A673 (cell line): ENCODE measurements at regions not wholly inside any gene's neighbourhood (a gene's known extent, or its start where the extent isn't known, plus 50 kb on each side); places are given as distances from the start of the nearest gene placed in this dataset.

Source experiments
- BruUV-seq: library from RNA; stranded (reverse); fragments of 400-500 nt; replicated peaks from 2 replicates; lab custom pipeline; 2021; lab: Mats Ljungman, UMichigan
- CTCF ChIA-PET: fragments of 300-600 bp; sonication (Branson Sonifier 250); formaldehyde crosslinking; loops from one replicate; lab custom pipeline; 2022; ENCODE audit warnings: antibody characterized with exemption; lab: Charles Lee
- POLR2A ChIA-PET: fragments of 300-600 bp; sonication (Branson Sonifier 250); formaldehyde crosslinking; loops from one replicate; lab custom pipeline; 2022; ENCODE audit warnings: antibody characterized with exemption; ENCODE audit not compliant: low non-redundant PET; lab: Charles Lee
- DNase-seq: peaks from one replicate; pipeline ENCODE4 v3.0.0-alpha.2; 2015; ENCODE audit warnings: low spot score
- H3K27ac ChIP-seq: fragments of 200-600 bp; sonication (generic); 2 replicates; pipeline ENCODE4 v1.5.1; 2016; ENCODE audit warnings: mixed run types, low read depth, mild to moderate bottlenecking, mixed read lengths, antibody characterized with exemption, low read length; ENCODE audit not compliant: poor library complexity, severe bottlenecking
- H3K27me3 ChIP-seq: fragments of 200-600 bp; sonication (generic); replicated peaks from 2 replicates; pipeline ENCODE4 v1.6.1; 2017; ENCODE audit warnings: mixed run types, low read depth, mild to moderate bottlenecking, mixed read lengths, antibody characterized with exemption, low read length; ENCODE audit not compliant: insufficient read depth, poor library complexity
- H3K36me3 ChIP-seq: fragments of 200-600 bp; sonication (generic); 2 replicates; pipeline ENCODE4 v1.6.1; 2016; ENCODE audit warnings: mixed run types, mild to moderate bottlenecking, mixed read lengths, antibody characterized with exemption, low read length; ENCODE audit not compliant: insufficient read depth, poor library complexity, severe bottlenecking
- H3K4me1 ChIP-seq: fragments of 200-600 bp; sonication (generic); 2 replicates; pipeline ENCODE4 v1.6.1; 2017; ENCODE audit warnings: mixed run types, mild to moderate bottlenecking, mixed read lengths, antibody characterized with exemption, low read length; ENCODE audit not compliant: insufficient read depth, poor library complexity, severe bottlenecking
- H3K4me3 ChIP-seq: fragments of 200-600 bp; sonication (generic); 2 replicates; pipeline ENCODE4 v1.5.1; 2016; ENCODE audit warnings: low read depth, mixed run types, mild to moderate bottlenecking, mixed read lengths, low read length; ENCODE audit not compliant: poor library complexity, severe bottlenecking
- H3K9me3 ChIP-seq: fragments of 200-600 bp; sonication (generic); 2 replicates; pipeline ENCODE4 v1.6.1; 2016; ENCODE audit warnings: mixed run types, low read depth, mild to moderate bottlenecking, mixed read lengths, antibody characterized with exemption, low read length; ENCODE audit not compliant: poor library complexity, severe bottlenecking
- EZH2 ChIP-seq: fragments of 200-600 bp; sonication (generic); IDR thresholded peaks from 2 replicates; pipeline ENCODE4 v1.6.1; 2017; ENCODE audit warnings: borderline replicate concordance, low read depth, mild to moderate bottlenecking, mixed read lengths, antibody characterized with exemption, low read length; ENCODE audit not compliant: poor library complexity, severe bottlenecking
- intact Hi-C: fragments of 100-400 bp; cut with micrococcal nuclease; formaldehyde crosslinking; loops from one replicate; pipeline ENCODE4 v1.10.0; 2022; ENCODE audit not compliant: unreplicated experiment
- TF ChIP-seq, protein P1 (sequence below): fragments of 300-800, 200-600 bp; sonication (generic); conservative IDR thresholded peaks from 2 replicates; pipeline ENCODE4 v1.5.1; 2017; ENCODE audit warnings: low read depth, mild to moderate bottlenecking, antibody characterized with exemption, low read length, moderate library complexity, mixed read lengths

DNA sequence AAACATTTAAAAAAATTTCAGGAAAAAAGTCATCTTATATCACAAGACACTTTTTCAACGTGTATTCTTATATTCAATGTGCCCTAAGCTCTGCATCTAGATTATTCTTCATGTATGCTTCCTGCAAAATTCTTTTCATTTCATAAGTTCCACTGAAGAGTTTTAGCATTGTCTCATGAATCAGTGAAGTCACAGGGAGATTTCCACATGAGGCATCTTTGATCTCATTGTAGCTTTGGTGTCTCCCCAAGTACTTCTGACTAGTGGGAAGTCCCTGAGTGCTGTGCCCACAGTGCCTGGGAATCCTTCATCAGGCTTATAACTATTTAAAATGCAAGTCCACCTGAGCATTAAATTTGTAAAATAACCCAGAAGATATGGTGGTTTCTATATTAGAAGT is 123.8 kb downstream of the MAD2L1 start:
- no peak for DNase-seq
- Histone ChIP-seq H3K4me3 (no peak overlapping the region), H3K9me3 (no peaks in the 10 kb centered on the region), H3K36me3 (no peaks in the 10 kb centered on the region), H3K27me3 (no peaks in the 10 kb centered on the region), H3K27ac (no peak overlapping the region), H3K4me1 (no peaks in the 10 kb centered on the region)
- intact Hi-C loops = no loop called here
- ChIA-PET CTCF (no interaction called here), POLR2A (no interaction called here)
- no TSS peak for BruUV-seq
- TF ChIP-seq EZH2 = no peak
- TF ChIP-seq, protein P1, sequence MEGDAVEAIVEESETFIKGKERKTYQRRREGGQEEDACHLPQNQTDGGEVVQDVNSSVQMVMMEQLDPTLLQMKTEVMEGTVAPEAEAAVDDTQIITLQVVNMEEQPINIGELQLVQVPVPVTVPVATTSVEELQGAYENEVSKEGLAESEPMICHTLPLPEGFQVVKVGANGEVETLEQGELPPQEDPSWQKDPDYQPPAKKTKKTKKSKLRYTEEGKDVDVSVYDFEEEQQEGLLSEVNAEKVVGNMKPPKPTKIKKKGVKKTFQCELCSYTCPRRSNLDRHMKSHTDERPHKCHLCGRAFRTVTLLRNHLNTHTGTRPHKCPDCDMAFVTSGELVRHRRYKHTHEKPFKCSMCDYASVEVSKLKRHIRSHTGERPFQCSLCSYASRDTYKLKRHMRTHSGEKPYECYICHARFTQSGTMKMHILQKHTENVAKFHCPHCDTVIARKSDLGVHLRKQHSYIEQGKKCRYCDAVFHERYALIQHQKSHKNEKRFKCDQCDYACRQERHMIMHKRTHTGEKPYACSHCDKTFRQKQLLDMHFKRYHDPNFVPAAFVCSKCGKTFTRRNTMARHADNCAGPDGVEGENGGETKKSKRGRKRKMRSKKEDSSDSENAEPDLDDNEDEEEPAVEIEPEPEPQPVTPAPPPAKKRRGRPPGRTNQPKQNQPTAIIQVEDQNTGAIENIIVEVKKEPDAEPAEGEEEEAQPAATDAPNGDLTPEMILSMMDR = no peak

DNA sequence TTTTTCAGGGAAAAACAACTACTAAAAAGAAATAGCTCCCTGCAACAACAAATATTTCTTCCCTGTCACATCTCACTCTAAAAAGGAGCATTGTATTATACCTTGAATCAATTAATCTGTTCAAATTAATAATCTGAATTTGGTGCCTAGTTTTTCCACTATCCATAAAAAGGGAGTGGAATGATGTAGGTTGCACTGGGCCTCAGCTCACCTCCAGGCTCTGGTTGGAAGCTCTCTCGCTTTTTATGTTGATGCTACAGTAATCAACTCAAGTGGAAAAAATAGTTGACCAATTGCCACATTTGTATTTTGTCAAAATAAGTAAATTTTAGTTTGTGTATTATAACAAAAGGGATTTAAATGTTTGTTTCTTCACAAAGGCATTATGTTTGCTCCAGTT is 126.1 kb downstream of the MAD2L1 start:
- BruUV-seq = no TSS peak
- Histone ChIP-seq H3K9me3 (no peaks in the 10 kb centered on the region), H3K4me3 (no peak overlapping the region), H3K36me3 (no peaks in the 10 kb centered on the region), H3K27me3 (no peaks in the 10 kb centered on the region), H3K27ac (no peak overlapping the region), H3K4me1 (no peaks in the 10 kb centered on the region)
- CTCF ChIA-PET = no interaction called here
- POLR2A ChIA-PET = no interaction called here
- TF ChIP-seq EZH2 = no peak
- TF ChIP-seq, protein P1 = no peak
- intact Hi-C loops = no loop called here
- DNase-seq = no peak

DNA sequence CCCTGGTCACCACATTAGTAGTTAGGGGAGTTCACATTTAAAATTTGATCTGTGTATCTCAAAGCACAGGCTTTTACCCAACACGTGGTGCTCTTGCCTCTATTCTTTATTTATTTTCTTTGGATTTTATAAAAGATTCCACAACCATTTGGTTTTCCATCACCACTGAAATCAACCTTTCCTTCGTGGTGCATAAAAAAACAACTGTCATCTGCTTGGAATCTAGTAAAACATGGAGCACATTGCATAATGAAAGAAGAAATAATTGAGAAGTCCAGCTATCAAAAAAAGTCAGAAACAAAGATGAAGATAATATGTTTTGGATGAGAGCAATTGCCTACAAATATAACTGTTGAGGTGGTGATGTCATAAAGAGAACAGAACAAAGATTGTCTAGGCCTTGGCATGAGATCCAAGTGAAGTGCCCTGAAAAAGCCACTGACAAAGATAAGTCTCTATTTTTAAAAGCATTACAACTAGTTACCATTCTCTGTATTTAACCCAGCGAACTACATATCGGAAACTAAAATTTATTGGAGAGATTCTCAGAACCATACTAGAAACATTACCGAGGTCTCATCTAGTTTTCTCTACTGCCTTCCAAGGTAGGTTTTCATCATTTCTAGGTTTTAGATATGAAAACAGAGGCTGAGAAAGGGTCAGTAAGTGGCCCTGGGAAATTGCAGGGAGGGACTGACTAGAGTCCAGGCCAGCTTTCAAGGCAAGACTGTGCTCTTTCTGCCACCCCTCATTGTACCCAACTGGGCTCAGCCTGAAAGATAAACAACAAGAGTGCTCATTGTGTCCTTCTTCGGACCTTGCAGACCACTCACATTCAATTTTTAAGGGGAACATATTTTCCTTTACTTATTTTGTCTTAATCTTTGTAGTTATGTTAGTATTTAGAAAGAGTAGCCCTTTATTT is 127.3 kb downstream of the MAD2L1 start:
- H3K36me3 ChIP-seq = no peaks in the 10 kb centered on the region
- TF ChIP-seq, protein P1 = no peak
- TF ChIP-seq EZH2 = no peak
- DNase-seq = no peak
- no TSS peak for BruUV-seq
- ChIA-PET CTCF (no interaction called here), POLR2A (no interaction called here)
- intact Hi-C loops = no loop called here
- H3K9me3 ChIP-seq = no peaks in the 10 kb centered on the region
- no peak overlapping the region for H3K4me3 ChIP-seq
- no peaks in the 10 kb centered on the region for H3K27me3 ChIP-seq
- H3K4me1 ChIP-seq = no peaks in the 10 kb centered on the region
- H3K27ac ChIP-seq = no peak overlapping the region
